ENCODE measurements at regions not wholly inside any gene's neighbourhood (a gene's known extent, or its start where the extent isn't known, plus 50 kb on each side); places are given as distances from the start of the nearest gene placed in this dataset.

- H3K4me3 ChIP-seq (ENCODE audit: low read length): no peak overlapping the region
- no peak for DNase-seq (ENCODE audit: low read depth, low spot score)
Observed at GRCh38 chr6:126914172-126914571, 204.3 kb upstream of the RSPO3 start.

DNA sequence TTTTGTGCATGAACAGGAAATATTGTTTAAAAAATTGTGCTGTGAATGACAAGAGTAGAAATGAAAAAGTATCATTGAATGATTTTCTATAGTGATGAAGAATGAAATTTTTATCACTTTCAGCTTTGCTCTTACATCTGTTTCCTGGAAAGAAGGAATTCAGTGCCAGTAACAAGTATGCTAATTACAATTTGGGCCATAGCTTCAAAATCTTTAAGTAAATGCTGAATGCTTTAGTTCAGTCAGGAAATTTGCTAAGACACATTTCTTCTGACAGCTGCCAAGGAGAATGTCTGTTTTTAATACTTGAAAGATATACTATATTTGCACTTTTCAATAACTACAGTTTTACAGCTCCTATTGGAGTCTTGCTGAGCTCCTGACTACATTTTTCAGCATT lies 203.7 kb upstream of the RSPO3 start:
- no peak overlapping the region for H3K4me3 ChIP-seq (ENCODE audit: low read length)
- no peak for DNase-seq (ENCODE audit: low read depth, low spot score)

GRCh38 chr6:126919947-126920346 lies 198.5 kb upstream of the RSPO3 start:
- DNase-seq (ENCODE audit: low read depth, low spot score): no peak
- no peak overlapping the region for H3K4me3 ChIP-seq (ENCODE audit: low read length)

DNA sequence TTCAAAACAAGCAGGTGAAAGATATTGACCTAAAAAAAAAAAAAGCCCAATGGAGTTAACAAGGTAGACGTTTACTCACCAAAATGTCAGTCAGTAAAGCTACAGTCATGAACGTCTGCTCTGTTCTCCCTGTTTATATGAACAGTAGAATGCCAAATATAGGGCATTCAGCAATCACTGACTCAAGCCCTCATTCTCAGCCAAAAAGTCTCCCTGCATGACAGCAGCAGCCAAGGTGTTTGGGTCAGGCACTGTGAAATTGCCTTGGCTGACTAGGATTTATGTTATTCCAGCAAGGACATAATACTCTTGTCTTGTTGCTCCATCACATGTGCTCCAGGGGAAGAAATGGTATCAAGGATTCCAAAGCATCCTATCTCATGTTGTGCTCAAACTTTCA lies 194.7 kb upstream of the RSPO3 start:
- DNase-seq (ENCODE audit: low read depth, low spot score): no peak
- H3K4me3 ChIP-seq (ENCODE audit: low read length): no peak overlapping the region

GRCh38 chr6:126926926-126927325 lies 191.5 kb upstream of the RSPO3 start:
- no peak overlapping the region for H3K4me3 ChIP-seq (ENCODE audit: low read length)
- DNase-seq (ENCODE audit: low read depth, low spot score): no peak

- no peak overlapping the region for H3K4me3 ChIP-seq (ENCODE audit: low read length)
- no peak for DNase-seq (ENCODE audit: low read depth, low spot score)
Observed at GRCh38 chr6:126927841-126928240, 190.6 kb upstream of the RSPO3 start.

DNA sequence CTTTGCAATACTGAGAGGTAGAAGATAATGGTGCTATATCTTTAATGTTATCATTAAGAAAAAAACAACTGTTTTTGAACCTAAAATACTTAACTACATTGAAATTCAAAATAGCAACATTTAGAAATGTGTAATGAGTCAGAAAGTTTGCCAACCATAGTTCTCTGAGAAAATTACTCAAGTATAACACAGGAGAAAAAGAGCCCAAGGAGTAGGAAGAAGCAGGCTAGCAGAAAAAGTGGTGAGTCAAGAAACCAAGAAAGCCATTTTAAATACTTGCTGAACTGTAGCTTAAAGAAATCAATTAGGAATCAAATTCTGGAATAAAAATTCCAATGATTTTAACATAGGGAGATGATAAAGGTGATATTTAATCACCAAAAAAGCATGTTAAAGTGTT lies 181.0 kb upstream of the RSPO3 start:
- DNase-seq (ENCODE audit: low read depth, low spot score): no peak
- no peak overlapping the region for H3K4me3 ChIP-seq (ENCODE audit: low read length)

DNA sequence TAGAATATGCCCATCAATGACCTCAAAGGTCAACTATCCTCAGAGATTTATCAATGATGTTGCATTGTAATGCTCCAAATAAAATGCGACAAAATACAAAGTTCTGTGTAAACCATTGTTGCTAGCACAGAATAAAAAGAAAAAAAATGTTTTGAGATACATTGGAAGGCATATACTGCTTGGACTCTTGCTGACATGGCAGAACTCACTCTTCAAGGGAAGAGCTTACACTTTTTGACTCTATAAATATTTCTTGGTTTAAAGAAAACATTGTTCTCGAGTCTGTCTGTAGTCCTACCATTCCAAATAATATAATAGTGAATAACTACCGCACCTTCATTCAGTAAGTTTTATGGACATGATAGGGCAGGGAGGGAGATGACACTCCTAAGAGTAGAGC lies 178.7 kb upstream of the RSPO3 start:
- no peak for DNase-seq (ENCODE audit: low read depth, low spot score)
- no peak overlapping the region for H3K4me3 ChIP-seq (ENCODE audit: low read length)

- no peak for DNase-seq (ENCODE audit: low read depth, low spot score)
- no peak overlapping the region for H3K4me3 ChIP-seq (ENCODE audit: low read length)
Observed at GRCh38 chr6:126941751-126942150, 176.7 kb upstream of the RSPO3 start.

DNA sequence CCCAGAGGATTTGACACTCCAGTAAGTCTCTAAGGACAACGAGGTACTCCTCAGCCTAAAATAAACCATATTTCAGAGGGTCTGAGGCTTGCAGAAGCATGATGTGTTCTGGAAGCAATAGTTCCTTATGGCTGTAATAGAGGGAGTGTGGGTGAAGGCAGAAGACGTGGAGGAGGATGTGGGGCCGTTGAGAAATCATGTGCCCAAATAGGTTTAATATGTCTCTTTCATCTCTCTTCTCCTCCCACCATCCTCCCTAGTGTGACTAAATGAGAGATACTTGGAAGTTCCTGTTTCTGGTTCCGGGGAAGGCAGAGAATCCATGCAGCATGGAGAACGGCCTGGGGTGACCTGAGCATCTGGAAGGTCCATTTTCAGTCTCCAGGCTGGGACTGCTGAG lies 174.0 kb upstream of the RSPO3 start:
- DNase-seq (ENCODE audit: low read depth, low spot score): no peak
- no peak overlapping the region for H3K4me3 ChIP-seq (ENCODE audit: low read length)

DNA sequence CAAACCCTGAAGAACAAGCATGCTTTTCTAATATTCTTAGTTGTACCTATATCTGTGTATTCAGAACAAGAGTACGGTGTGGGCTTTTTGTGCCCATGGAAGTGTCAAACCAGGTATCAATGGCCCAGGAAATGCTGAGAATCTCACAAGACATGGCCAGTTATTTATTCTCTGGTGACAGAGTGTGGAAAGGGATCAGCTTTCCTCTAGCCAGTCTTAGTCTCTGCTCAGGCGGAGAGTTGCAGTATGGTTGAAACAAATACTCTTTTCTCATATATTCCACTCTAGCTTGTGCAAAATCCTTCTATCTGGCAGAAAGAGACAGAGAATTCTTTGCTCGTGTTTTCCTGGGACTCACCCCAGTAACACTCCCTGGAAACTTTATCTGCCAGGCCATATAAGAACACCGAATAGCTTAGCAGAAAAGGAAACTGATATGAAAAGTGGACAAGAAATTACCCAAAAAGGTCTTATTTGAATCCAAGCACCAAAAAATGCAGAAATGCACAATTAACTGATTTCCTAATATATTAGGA lies 173.3 kb upstream of the RSPO3 start:
- no peak for DNase-seq (ENCODE audit: low read depth, low spot score)
- H3K4me3 ChIP-seq (ENCODE audit: low read length): no peak overlapping the region

- no peak overlapping the region for H3K4me3 ChIP-seq (ENCODE audit: low read length)
- DNase-seq (ENCODE audit: low read depth, low spot score): no peak
Observed at GRCh38 chr6:126945812-126946360, 172.6 kb upstream of the RSPO3 start.

DNA sequence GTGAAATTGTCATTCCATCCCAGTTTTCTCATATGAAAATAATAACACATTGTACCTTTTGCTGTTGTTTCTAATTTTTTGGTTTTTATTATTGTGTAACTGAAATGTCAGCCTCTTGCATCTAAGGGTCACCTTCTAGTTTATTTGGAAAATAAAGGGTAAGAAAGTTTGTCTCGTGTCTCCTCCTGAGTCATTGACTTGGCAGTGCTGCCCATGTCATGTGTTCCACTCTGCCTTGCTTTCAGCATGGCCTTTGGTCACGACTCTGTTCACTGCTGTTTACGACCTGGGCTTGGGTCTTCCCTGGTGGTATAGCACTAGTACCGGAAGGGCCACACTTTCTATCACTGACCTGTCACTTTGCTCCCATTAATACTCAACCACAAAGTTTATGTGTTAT lies 171.4 kb upstream of the RSPO3 start:
- no peak for DNase-seq (ENCODE audit: low read depth, low spot score)
- no peak overlapping the region for H3K4me3 ChIP-seq (ENCODE audit: low read length)

GRCh38 chr6:126949786-126950185 lies 168.7 kb upstream of the RSPO3 start:
- H3K4me3 ChIP-seq (ENCODE audit: low read length): no peak overlapping the region
- DNase-seq (ENCODE audit: low read depth, low spot score): no peak

DNA sequence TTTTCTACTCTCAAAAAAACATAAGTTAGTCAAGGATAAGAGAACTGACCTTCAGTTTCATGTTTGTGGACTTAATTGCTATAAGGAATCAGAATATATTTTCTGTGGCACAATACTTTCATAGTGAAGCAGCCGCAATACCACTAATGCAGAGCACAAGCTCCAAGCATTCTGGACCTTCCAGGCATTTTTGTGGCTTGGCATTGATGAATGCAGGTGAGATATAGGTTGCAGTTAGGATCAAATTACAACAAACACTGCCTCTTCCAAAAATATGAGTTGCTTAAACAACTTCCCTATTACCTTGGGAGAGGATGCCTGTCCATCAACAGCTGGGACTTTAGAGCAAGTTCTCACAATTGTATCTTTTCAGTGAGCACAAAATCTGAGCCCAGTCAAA lies 162.8 kb upstream of the RSPO3 start:
- no peak for DNase-seq (ENCODE audit: low read depth, low spot score)

DNA sequence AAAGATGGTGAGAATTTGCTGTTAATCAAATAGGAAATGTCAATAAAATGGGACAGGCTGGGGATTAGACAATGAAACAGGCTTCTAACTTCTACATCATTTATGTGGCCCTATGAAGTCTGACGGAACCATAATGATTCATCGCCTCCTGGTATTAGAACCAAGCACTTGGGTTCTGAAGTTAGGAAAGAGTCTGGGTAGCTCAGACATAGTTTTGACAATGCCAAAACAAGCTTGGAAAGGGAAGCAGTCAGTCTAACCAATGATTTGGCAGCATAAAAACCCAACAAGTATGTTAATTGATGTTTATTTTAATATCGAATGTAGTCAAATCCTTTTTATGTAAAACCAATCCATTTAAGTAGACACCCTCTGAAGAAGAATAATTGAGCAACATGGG lies 160.8 kb upstream of the RSPO3 start:
- no peak for DNase-seq (ENCODE audit: low read depth, low spot score)
- no peak overlapping the region for H3K4me3 ChIP-seq (ENCODE audit: low read length)

More for the DNA sequence above, 162.8 kb upstream of the RSPO3 start:
- no peak overlapping the region for H3K4me3 ChIP-seq (ENCODE audit: low read length)

DNA sequence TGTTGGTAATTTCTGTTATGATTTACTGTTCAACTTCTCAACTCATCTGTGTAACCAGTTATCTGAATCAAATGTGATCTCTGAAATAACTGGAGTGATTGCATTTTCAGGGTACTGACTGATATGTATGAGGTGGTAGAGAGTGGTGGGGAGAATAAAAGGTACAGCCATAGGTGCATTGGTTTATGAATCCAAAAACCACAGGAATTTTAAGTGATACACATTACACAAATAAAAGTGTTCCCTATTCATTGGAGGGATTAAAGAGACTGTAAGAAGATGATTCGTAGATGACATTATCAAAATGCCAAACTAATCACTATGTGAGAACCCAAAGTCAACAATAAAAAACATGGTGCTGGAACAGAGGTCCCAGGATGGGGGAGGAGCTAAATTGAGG lies 158.7 kb upstream of the RSPO3 start:
- DNase-seq (ENCODE audit: low read depth, low spot score): no peak
- H3K4me3 ChIP-seq (ENCODE audit: low read length): no peak overlapping the region

DNA sequence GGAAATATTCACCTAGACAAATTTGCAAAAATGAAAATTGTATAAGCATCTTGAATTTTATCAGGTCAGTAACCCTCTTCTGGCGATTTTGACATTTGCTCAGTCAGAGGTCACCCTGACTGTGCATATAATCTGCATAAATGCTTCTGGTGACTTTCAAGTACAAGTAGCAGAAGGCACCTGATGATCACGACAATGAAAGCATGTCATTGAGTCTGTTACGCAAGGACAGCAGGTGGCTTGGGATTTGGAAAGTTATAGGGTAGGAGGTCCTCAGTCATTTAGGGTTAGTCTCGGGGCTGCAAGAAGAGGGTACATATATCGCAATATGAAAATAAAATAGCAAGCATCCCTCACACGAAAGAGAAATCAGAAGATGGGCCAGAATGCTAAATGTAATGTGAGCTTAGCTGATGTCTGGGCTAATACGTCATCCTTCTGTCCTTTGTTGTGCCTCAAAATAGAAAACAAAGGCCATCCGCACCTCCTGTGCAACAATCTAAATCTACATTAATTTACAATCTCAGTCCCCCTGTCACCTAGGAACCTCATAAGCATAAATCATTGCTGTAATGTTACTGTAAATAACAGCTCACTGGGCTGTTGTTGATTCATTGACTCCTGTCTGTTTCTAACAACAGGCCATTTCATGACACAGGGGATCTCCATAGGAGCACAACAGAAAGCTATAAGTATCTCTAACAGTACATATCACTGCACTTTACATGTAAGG lies 155.2 kb upstream of the RSPO3 start:
- DNase-seq (ENCODE audit: low read depth, low spot score): no peak
- H3K4me3 ChIP-seq (ENCODE audit: low read length): no peak overlapping the region

DNA sequence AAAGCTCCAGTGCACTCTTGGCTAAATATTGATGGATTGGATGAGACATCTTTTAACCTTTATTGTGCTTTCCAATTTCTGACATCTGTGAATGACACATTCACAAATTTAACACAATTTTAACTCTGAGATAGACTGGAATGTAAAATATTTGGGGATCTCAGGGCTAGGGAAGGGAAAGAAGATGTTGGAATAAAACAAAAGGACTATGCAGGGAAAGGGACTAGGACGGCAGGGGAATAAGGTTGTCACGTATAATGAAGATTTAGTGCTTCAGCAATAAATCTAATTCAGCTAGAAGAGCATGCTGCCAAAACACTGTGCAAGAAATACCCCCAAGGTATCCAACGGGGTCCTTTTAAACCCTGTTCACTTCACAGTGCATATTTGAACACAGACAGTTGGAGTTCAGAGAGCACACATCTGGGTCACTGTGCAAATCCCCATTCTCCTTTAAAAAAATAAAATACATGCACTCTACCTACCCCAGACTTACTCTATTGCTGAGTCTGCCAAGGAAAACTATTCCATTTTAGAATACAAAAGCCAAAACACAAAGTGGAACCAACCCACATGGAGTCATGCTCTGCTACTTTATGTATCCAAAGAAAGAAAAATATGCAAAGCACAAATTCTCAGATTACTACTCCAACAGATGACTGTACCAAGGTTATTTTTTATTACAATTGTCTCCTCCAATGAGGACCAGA lies 151.0 kb upstream of the RSPO3 start:
- H3K4me3 ChIP-seq (ENCODE audit: low read length): no peak overlapping the region
- DNase-seq (ENCODE audit: low read depth, low spot score): no peak

- H3K4me3 ChIP-seq (ENCODE audit: low read length): no peak overlapping the region
- DNase-seq (ENCODE audit: low read depth, low spot score): no peak
Observed at GRCh38 chr6:126976253-126976797, 142.1 kb upstream of the RSPO3 start.
